ENCODE measurements at regions not wholly inside any gene's neighbourhood (a gene's known extent, or its start where the extent isn't known, plus 50 kb on each side); places are given as distances from the start of the nearest gene placed in this dataset.

DNA sequence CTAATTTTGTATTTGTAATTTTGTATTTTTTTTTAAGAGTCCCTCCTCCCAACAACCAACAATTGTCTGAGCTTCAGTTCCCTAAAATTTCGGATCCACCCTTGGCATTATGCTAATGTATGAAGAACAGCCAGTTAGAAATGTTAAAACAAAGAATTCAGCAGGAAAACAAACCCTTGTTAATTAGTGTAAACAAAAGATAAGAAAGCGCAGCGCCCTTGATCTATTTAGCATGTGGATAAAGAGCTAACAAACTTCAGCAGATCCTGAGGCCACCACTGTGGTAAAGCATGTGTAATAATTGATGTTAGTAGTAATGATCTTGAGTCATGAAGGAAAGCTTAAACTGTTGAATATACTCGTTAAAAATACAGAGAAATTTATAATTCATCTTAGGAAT lies 199.8 kb downstream of the TMX1 start:
- Histone ChIP-seq H3K9me3 (ENCODE audit: control insufficient read depth in 1 of 2, insufficient read depth in 1 of 2, low read depth in 1 of 2, low read length in 2 of 2) (no peaks in the 10 kb centered on the region), H3K4me3 (replicated peaks in 1 of 2; ENCODE audit: low read depth in 1 of 2, low read length in 2 of 2) (no peak overlapping the region), H3K79me2 (ENCODE audit: insufficient read depth, low read length) (no peaks in the 10 kb centered on the region), H3K4me2 (ENCODE audit: low read length) (no peak overlapping the region), H3K9me2 (ENCODE audit: insufficient read depth) (no peaks in the 10 kb centered on the region), H3K27me3 (ENCODE audit: insufficient read depth, low read length) (0 out of 2 replicates have a peak, but pooled peaks cover 4% of the 10 kb centered on the region), H4K20me1 (ENCODE audit: insufficient read depth) (no peaks in the 10 kb centered on the region), H3K27ac (ENCODE audit: low read depth, low read length) (no peak overlapping the region), H3K4me1 (ENCODE audit: control insufficient read depth in 1 of 2, insufficient read depth in 2 of 2, low read length in 2 of 2) (no peaks in the 10 kb centered on the region; a peak in 1 of 4 replicates), H3K36me3 (ENCODE audit: control insufficient read depth in 1 of 2, insufficient read depth in 2 of 2, low read length in 2 of 2) (no peaks in the 10 kb centered on the region), H3K9ac (ENCODE audit: low read length) (no peak overlapping the region), H2AFZ (ENCODE audit: low read depth, low read length, poor library complexity, severe bottlenecking) (no peak overlapping the region)
- TF ChIP-seq ATF3 (IDR thresholded peaks at IDR 0.05) (no peak), ZNF274 (IDR thresholded peaks at IDR 0.05; ENCODE audit: low read depth, low read length) (no peak), SRF (IDR thresholded peaks at IDR 0.05; ENCODE audit: low read depth) (no peak), SIN3A (IDR thresholded peaks at IDR 0.05; ENCODE audit: low read depth) (no peak), EZH2phosphoT487 (IDR thresholded peaks at IDR 0.05; ENCODE audit: borderline replicate concordance) (no peak), YY1 (IDR thresholded peaks at IDR 0.05; ENCODE audit: extremely low read depth, insufficient replicate concordance, low read depth, low read length) (no peak), POLR2AphosphoS5 (IDR thresholded peaks at IDR 0.05; ENCODE audit: low read depth, low read length) (no peak), ELF1 (IDR thresholded peaks at IDR 0.05; ENCODE audit: borderline replicate concordance, low read depth) (no peak)
- intact Hi-C loops (cut with micrococcal nuclease), result no loop called here
- DNase-seq (ENCODE audit: low read depth, low spot score) (no peak), ATAC-seq (no peak)
- ChIA-PET POLR2A (no interaction called here), RAD21 (ENCODE audit: low non-redundant PET in 1 of 2, low total read pairs in 2 of 2, uncharacterized antibody in 2 of 2, unreplicated experiment in 2 of 2) (no interaction called here), CTCF (no interaction called here)
- no TSS peak for BruUV-seq (replicated peaks)

- Histone ChIP-seq H3K27ac (ENCODE audit: low read depth, low read length) (no peak overlapping the region), H3K4me2 (ENCODE audit: low read length) (no peak overlapping the region), H2AFZ (ENCODE audit: low read depth, low read length, poor library complexity, severe bottlenecking) (no peak overlapping the region), H3K9me3 (ENCODE audit: control insufficient read depth in 1 of 2, insufficient read depth in 1 of 2, low read depth in 1 of 2, low read length in 2 of 2) (no peaks in the 10 kb centered on the region), H3K9me2 (ENCODE audit: insufficient read depth) (no peaks in the 10 kb centered on the region), H3K36me3 (ENCODE audit: control insufficient read depth in 1 of 2, insufficient read depth in 2 of 2, low read length in 2 of 2) (no peaks in the 10 kb centered on the region), H3K79me2 (ENCODE audit: insufficient read depth, low read length) (no peaks in the 10 kb centered on the region), H3K9ac (ENCODE audit: low read length) (no peak overlapping the region), H4K20me1 (ENCODE audit: insufficient read depth) (no peaks in the 10 kb centered on the region), H3K27me3 (ENCODE audit: insufficient read depth, low read length) (0 out of 2 replicates have a peak, but pooled peaks cover 4% of the 10 kb centered on the region), H3K4me3 (replicated peaks in 1 of 2; ENCODE audit: low read depth in 1 of 2, low read length in 2 of 2) (no peak overlapping the region), H3K4me1 (ENCODE audit: control insufficient read depth in 1 of 2, insufficient read depth in 2 of 2, low read length in 2 of 2) (no peaks in the 10 kb centered on the region; a peak in 1 of 4 replicates)
- DNase-seq (ENCODE audit: low read depth, low spot score) (no peak), ATAC-seq (no peak)
- no TSS peak for BruUV-seq (replicated peaks)
- ChIA-PET RAD21 (ENCODE audit: low non-redundant PET in 1 of 2, low total read pairs in 2 of 2, uncharacterized antibody in 2 of 2, unreplicated experiment in 2 of 2) (no interaction called here), CTCF (no interaction called here), POLR2A (no interaction called here)
- intact Hi-C loops (cut with micrococcal nuclease), result no loop called here
- no peak for TF ChIP-seq POLR2AphosphoS5 (IDR thresholded peaks at IDR 0.05; ENCODE audit: low read depth, low read length)
- no peak for TF ChIP-seq JUND (IDR thresholded peaks at IDR 0.05)
- TF ChIP-seq, protein P1, sequence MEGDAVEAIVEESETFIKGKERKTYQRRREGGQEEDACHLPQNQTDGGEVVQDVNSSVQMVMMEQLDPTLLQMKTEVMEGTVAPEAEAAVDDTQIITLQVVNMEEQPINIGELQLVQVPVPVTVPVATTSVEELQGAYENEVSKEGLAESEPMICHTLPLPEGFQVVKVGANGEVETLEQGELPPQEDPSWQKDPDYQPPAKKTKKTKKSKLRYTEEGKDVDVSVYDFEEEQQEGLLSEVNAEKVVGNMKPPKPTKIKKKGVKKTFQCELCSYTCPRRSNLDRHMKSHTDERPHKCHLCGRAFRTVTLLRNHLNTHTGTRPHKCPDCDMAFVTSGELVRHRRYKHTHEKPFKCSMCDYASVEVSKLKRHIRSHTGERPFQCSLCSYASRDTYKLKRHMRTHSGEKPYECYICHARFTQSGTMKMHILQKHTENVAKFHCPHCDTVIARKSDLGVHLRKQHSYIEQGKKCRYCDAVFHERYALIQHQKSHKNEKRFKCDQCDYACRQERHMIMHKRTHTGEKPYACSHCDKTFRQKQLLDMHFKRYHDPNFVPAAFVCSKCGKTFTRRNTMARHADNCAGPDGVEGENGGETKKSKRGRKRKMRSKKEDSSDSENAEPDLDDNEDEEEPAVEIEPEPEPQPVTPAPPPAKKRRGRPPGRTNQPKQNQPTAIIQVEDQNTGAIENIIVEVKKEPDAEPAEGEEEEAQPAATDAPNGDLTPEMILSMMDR (IDR thresholded peaks at IDR 0.05 in 2 of 3, conservative IDR thresholded peaks at IDR 0.05 in 1 of 3; ENCODE audit: borderline replicate concordance in 1 of 3, insufficient read depth in 1 of 3, low read depth in 2 of 3, low read length in 2 of 3), result no peak
- TF ChIP-seq EZH2phosphoT487 (IDR thresholded peaks at IDR 0.05; ENCODE audit: borderline replicate concordance), result no peak
- TF ChIP-seq TCF7L2 (IDR thresholded peaks at IDR 0.05; ENCODE audit: borderline replicate concordance, extremely low read depth, insufficient read depth, insufficient read length), result no peak
- TF ChIP-seq CBX3 (IDR thresholded peaks at IDR 0.05; ENCODE audit: low read depth), result no peak
- TF ChIP-seq SP1 (IDR thresholded peaks at IDR 0.05; ENCODE audit: low read depth), result no peak
- 0 out of 2 replicates have a peak, but pooled peaks have one; percentile 9 for TF ChIP-seq RAD21 (IDR thresholded peaks at IDR 0.05; ENCODE audit: low read depth)
These were observed 201.0 kb downstream of the TMX1 start for GRCh38 chr14:51441001-51441400.
